Neural cell (in vitro differentiated cells): ENCODE measurements at regions not wholly inside any gene's neighbourhood (a gene's known extent, or its start where the extent isn't known, plus 50 kb on each side); places are given as distances from the start of the nearest gene placed in this dataset.

Source experiments
- H2AFZ ChIP-seq: fragments of 200-600, 300-800 bp; sonication (generic), shearing (Covaris generic); 2 replicates; pipeline ENCODE4 v1.6.0; 2014; ENCODE audit warnings: low read depth, mild to moderate bottlenecking, antibody characterized with exemption, low read length, moderate library complexity
- H3F3A ChIP-seq: fragments of 200-600 bp; shearing (Covaris generic); 2 replicates; pipeline ENCODE4 v1.6.1; 2016; ENCODE audit warnings: mild to moderate bottlenecking, moderate library complexity, mixed read lengths, antibody characterized with exemption, low read length; ENCODE audit not compliant: insufficient read depth, poor library complexity, severe bottlenecking
- H3K27ac ChIP-seq: fragments of 200-600, 300-800 bp; sonication (generic), shearing (Covaris generic); 2 replicates; pipeline ENCODE4 v1.5.1; 2014; ENCODE audit warnings: mild to moderate bottlenecking, low read length, moderate library complexity
- H3K27me3 ChIP-seq: fragments of 300-800, 200-600 bp; sonication (generic), shearing (Covaris generic); 2 replicates; pipeline ENCODE4 v1.6.0; 2014; ENCODE audit warnings: mild to moderate bottlenecking, low read depth, low read length, moderate library complexity; ENCODE audit not compliant: insufficient read depth
- H3K36me3 ChIP-seq: fragments of 300-800, 200-600 bp; sonication (generic), shearing (Covaris generic); 2 replicates; pipeline ENCODE4 v1.5.1; 2014; ENCODE audit warnings: mild to moderate bottlenecking, antibody characterized with exemption, low read length, moderate library complexity; ENCODE audit not compliant: insufficient read depth
- H3K4me2 ChIP-seq: fragments of 300-800, 200-600 bp; sonication (generic), shearing (Covaris generic); 2 replicates; pipeline ENCODE4 v1.6.0; 2014; ENCODE audit warnings: mild to moderate bottlenecking, low read length
- H3K4me3 ChIP-seq: fragments of 300-800, 200-600 bp; sonication (generic), shearing (Covaris generic); 2 replicates; pipeline ENCODE4 v1.5.1; 2014; ENCODE audit warnings: mild to moderate bottlenecking, low read length, moderate library complexity
- H3K79me2 ChIP-seq: fragments of 200-600 bp; shearing (Covaris generic); replicated peaks from 2 replicates; pipeline ENCODE4 v1.6.0; 2014; ENCODE audit warnings: mild to moderate bottlenecking, low read length, moderate library complexity; ENCODE audit not compliant: insufficient read depth
- H3K9ac ChIP-seq: fragments of 300-800, 200-600 bp; sonication (generic), shearing (Covaris generic); 2 replicates; pipeline ENCODE4 v1.6.1; 2016; ENCODE audit warnings: mild to moderate bottlenecking, low read length, mixed read lengths
- H3K9me2 ChIP-seq: fragments of 200-600 bp; shearing (Covaris generic); 2 replicates; pipeline ENCODE4 v1.6.1; 2016; ENCODE audit warnings: mild to moderate bottlenecking, low read length, mixed read lengths; ENCODE audit not compliant: insufficient read depth
- H3K9me3 ChIP-seq: fragments of 200-600, 300-800 bp; sonication (generic), shearing (Covaris generic); 2 replicates; pipeline ENCODE4 v1.6.1; 2016; ENCODE audit warnings: mild to moderate bottlenecking, mixed run types, low read length, moderate library complexity, mixed read lengths
- H4K20me1 ChIP-seq: fragments of 200-600 bp; shearing (Covaris generic); 2 replicates; pipeline ENCODE4 v1.6.1; 2016; ENCODE audit warnings: mild to moderate bottlenecking, mixed run types; ENCODE audit not compliant: insufficient read depth
- EP300 ChIP-seq: fragments of 450-650 bp; conservative IDR thresholded peaks from 2 replicates; pipeline ENCODE4 v1.6.1; 2014; ENCODE audit warnings: antibody characterized with exemption, mild to moderate bottlenecking, moderate library complexity; ENCODE audit not compliant: poor library complexity, severe bottlenecking
- EZH2 ChIP-seq: fragments of 200-600, 300-800 bp; shearing (Covaris generic), sonication (generic); IDR thresholded peaks from 2 replicates; pipeline ENCODE4 v1.6.1; 2014; ENCODE audit warnings: antibody characterized with exemption, low read length, borderline replicate concordance, mild to moderate bottlenecking; ENCODE audit not compliant: insufficient read depth, poor library complexity, severe bottlenecking
- MXI1 ChIP-seq: fragments of 450-650 bp; conservative IDR thresholded peaks from 2 replicates; pipeline ENCODE4 v1.6.1; 2014; ENCODE audit warnings: antibody characterized with exemption, mild to moderate bottlenecking; ENCODE audit not compliant: poor library complexity, severe bottlenecking
- POLR2AphosphoS5 ChIP-seq: IDR thresholded peaks from 2 replicates; pipeline ENCODE4 v1.6.1; 2012
- REST ChIP-seq: IDR thresholded peaks from 2 replicates; pipeline ENCODE4 v1.6.1; 2012; ENCODE audit warnings: borderline replicate concordance
- SMC3 ChIP-seq: fragments of 450-650 bp; conservative IDR thresholded peaks from 2 replicates; pipeline ENCODE4 v1.6.1; 2014; ENCODE audit warnings: antibody characterized with exemption, mild to moderate bottlenecking, moderate library complexity; ENCODE audit not compliant: poor library complexity
- TAF1 ChIP-seq: IDR thresholded peaks from 2 replicates; pipeline ENCODE4 v1.6.1; 2012; ENCODE audit warnings: low read depth

- no peak overlapping the region for H3K9ac ChIP-seq
Measured at GRCh38 chr22:46057246-46058090, 80.5 kb upstream of the WNT7B start.

GRCh38 chr22:46058091-46058420, 81.1 kb upstream of the WNT7B start:
- no peak overlapping the region for H2AFZ ChIP-seq
- H3F3A ChIP-seq, result no peaks in the 10 kb centered on the region
- H3K4me2 ChIP-seq, result no peak overlapping the region
- H4K20me1 ChIP-seq, result no peaks in the 10 kb centered on the region
- H3K27ac ChIP-seq, result no peak overlapping the region
- H3K4me3 ChIP-seq, result no peak overlapping the region
- no peaks in the 10 kb centered on the region for H3K79me2 ChIP-seq
- peaks cover 89% of the 10 kb centered on the region for H3K27me3 ChIP-seq
- H3K9ac ChIP-seq, result no peak overlapping the region
- TF ChIP-seq TAF1 (no peak), REST (no peak), MXI1 (no peak)
- H3K9me3 ChIP-seq, result no peaks in the 10 kb centered on the region
- no peaks in the 10 kb centered on the region for H3K36me3 ChIP-seq
- H3K9me2 ChIP-seq, result no peaks in the 10 kb centered on the region

More at GRCh38 chr22:46057246-46058090, 80.5 kb upstream of the WNT7B start:
- no peak for TF ChIP-seq REST
- no peak for TF ChIP-seq MXI1
- TF ChIP-seq SMC3, result no peak
- no peak for TF ChIP-seq TAF1
- no peak for TF ChIP-seq EP300
- no peak for TF ChIP-seq EZH2
- TF ChIP-seq POLR2AphosphoS5, result no peak
- no peak overlapping the region for H3K27ac ChIP-seq
- no peaks in the 10 kb centered on the region for H3K9me3 ChIP-seq
- no peaks in the 10 kb centered on the region for H3K36me3 ChIP-seq
- no peaks in the 10 kb centered on the region for H3K79me2 ChIP-seq
- no peak overlapping the region for H2AFZ ChIP-seq
- H3K4me2 ChIP-seq, result no peak overlapping the region
- H3K9me2 ChIP-seq, result no peaks in the 10 kb centered on the region
- H3F3A ChIP-seq, result no peaks in the 10 kb centered on the region
- H3K27me3 ChIP-seq, result peaks cover 89% of the 10 kb centered on the region
- no peaks in the 10 kb centered on the region for H4K20me1 ChIP-seq
- H3K4me3 ChIP-seq, result no peak overlapping the region
